ENCODE measurements at regions not wholly inside any gene's neighbourhood (a gene's known extent, or its start where the extent isn't known, plus 50 kb on each side); places are given as distances from the start of the nearest gene placed in this dataset.

DNA sequence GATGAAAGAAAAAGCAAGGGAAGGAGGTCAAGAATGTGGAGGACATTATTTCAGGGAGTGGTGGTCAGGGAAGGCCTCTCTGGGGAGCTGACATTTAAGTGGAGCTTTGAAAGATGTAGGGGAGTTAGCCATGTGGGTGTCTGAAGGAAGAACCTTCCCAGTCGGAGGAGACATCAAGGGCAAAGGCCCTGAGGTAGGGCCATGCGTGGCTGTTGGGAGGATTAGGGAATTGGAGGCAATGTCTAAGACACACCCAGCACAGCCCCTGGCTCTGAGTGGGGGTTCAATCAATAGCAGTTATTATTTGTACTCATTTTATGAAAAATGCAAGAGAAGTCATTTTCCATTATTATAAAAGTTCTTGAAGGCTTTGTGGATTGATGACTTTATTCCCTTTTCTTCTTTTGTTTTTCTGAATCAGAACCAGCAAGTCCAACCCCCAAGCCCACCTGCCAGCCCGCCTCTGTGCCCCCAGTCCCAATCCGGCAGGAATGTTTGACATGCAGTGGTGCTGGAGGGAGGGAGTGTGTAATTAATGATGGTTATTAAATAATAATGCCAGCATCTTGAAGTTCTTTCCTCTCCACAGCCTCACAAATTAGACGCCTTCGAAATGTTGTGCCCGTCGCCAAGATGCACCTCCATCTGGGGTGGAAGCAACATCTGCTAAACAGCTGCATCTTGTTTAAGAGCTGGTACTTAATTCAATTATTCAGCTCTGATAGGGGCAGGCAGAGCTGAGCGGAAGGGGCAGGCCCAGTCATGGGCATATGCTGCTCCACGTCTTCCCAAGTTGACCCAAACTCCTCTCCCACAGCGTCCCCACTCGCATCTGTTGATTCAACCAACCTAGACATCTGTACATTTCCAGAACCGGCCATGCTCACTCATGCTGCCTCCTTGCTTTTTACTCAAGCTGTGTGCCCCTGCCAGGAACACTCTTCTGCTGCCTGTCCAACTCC, 81.3 kb upstream of the SIRPA start:
- DNase-seq, result no peak
- TF ChIP-seq POLR2A (IDR thresholded peaks at IDR 0.05), result no peak
- TF ChIP-seq, protein P1, sequence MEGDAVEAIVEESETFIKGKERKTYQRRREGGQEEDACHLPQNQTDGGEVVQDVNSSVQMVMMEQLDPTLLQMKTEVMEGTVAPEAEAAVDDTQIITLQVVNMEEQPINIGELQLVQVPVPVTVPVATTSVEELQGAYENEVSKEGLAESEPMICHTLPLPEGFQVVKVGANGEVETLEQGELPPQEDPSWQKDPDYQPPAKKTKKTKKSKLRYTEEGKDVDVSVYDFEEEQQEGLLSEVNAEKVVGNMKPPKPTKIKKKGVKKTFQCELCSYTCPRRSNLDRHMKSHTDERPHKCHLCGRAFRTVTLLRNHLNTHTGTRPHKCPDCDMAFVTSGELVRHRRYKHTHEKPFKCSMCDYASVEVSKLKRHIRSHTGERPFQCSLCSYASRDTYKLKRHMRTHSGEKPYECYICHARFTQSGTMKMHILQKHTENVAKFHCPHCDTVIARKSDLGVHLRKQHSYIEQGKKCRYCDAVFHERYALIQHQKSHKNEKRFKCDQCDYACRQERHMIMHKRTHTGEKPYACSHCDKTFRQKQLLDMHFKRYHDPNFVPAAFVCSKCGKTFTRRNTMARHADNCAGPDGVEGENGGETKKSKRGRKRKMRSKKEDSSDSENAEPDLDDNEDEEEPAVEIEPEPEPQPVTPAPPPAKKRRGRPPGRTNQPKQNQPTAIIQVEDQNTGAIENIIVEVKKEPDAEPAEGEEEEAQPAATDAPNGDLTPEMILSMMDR (IDR thresholded peaks at IDR 0.05), result no peak
- H3K9me3 ChIP-seq, result no peaks in the 10 kb centered on the region
- H3K4me1 ChIP-seq, result peaks cover 0 to 86% (median 59%) of the 10 kb centered on the region in 12 donors
- ATAC-seq, result no peak
- WGBS, 4 donors, result 91 to 96% (median 93%) methylated on average over 13 of the region's 13 CpGs
- intact Hi-C loops (cut with DNase I), result loop anchor here in 1 of 10 donors (5.0 kb wide), 1 partner anchor 288 kb away; the partner anchor contains the start of gene STK35
- no peak overlapping the region for H3K4me3 ChIP-seq
- no peaks in the 10 kb centered on the region for H3K36me3 ChIP-seq
- H3K27ac ChIP-seq, result peak overlapping the region in 11 of 12 donors; percentile 3 to 92 (median 73)
- no peaks in the 10 kb centered on the region for H3K27me3 ChIP-seq

DNA sequence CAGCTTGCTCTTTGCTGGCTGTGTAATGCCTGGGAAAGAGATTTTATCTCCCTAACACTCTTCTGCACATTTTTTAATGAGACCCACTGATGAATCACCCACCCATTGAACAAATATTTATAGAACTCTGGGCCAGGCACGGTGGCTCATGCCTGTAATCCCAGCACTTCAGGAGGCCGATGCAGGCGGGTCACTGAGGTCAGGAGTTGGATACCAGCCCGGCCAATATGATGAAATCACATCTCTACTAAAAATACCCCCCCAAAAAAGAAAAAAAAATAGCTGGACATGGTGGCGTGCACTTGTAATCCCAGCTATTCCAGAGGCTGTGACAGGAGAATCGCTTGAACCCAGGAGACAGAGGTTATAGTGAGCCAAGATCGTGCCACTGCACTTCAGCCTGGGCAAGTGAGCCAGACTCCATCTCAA, 82.1 kb upstream of the SIRPA start:
- intact Hi-C loops (cut with DNase I), result loop anchor here in 1 of 10 donors (5.0 kb wide), 1 partner anchor 289 kb away; the partner anchor contains the start of gene STK35
- TF ChIP-seq, protein P1 (IDR thresholded peaks at IDR 0.05), result no peak
- no peak for TF ChIP-seq POLR2A (IDR thresholded peaks at IDR 0.05)

DNA sequence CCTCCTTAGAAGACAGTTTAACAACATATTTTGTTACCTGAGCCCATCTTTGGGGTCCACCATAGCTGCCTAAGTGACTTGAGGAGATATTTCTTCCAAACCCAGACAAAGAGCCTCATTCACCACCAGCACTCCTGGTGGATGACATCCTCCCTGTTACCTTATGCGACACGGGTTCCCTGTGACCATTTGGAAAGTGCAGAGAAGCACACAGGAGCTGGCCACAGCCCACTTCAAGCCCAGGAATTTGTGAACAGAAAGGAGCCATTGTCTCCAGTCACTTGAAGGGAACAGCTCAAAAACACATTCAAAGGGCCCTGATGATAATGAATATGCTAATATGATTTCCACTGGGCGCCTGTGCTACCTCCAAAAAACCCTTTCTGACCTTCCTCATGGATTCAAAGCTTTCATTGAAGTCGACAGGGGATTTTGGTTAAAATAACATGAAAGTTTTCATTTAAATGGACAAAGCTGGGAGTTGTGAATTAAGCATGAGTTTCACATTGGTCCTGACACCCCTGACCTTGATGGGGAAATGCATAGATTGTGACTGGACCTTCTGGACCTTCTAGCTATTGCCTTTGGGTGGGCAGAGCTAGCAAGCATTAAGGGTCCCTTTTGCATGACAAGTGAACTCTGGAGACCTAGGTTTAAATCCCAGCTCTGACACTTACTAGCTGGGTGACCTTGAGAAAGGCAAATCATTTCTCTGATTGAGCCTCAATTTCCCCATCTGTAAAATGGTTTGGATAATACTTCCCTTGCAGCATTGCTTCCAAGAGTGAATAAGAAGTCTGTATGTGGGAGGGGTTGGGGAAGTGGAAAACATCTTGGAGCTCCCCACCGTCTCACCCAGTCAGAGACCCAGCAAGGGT, 83.3 kb upstream of the SIRPA start:
- peak in 1 of 4 donors; percentile 31 for ATAC-seq
- Histone ChIP-seq H3K36me3 (no peaks in the 10 kb centered on the region), H3K4me1 (peaks cover 0 to 68% (median 43%) of the 10 kb centered on the region in 12 donors), H3K27ac (peak overlapping the region; percentile 1 to 92 (median 72)), H3K4me3 (no peak overlapping the region), H3K9me3 (no peaks in the 10 kb centered on the region), H3K27me3 (no peaks in the 10 kb centered on the region)
- 50 to 62% (median 58%) methylated on average over 5 of the region's 5 CpGs for WGBS, 4 donors
- intact Hi-C loops (cut with DNase I), result loop anchor here in 1 of 10 donors (5.0 kb wide), 1 partner anchor 290 kb away; the partner anchor contains the start of gene STK35
- DNase-seq, result no peak
- TF ChIP-seq POLR2A (IDR thresholded peaks at IDR 0.05), result no peak
- TF ChIP-seq, protein P1 (IDR thresholded peaks at IDR 0.05), result no peak

More for the DNA sequence above, 82.1 kb upstream of the SIRPA start:
- Histone ChIP-seq H3K4me3 (no peak overlapping the region), H3K9me3 (no peaks in the 10 kb centered on the region), H3K27me3 (no peaks in the 10 kb centered on the region), H3K27ac (peak overlapping the region; percentile 3 to 92 (median 72)), H3K4me1 (peaks cover 0 to 80% (median 56%) of the 10 kb centered on the region in 12 donors), H3K36me3 (no peaks in the 10 kb centered on the region)
- 20 to 27% (median 24%) methylated on average over 7 of the region's 7 CpGs for WGBS, 4 donors
- ATAC-seq, result peak; percentile 19 to 69 (median 58)
- peak; percentile 67 to 87 (median 79) for DNase-seq
